Left ventricle myocardium inferior (tissue), 1 donor: ENCODE measurements at regions not wholly inside any gene's neighbourhood (a gene's known extent, or its start where the extent isn't known, plus 50 kb on each side); places are given as distances from the start of the nearest gene placed in this dataset.

ENCODE experiments used
- DNase-seq: peaks from one replicate; pipeline ENCODE4 v3.0.0-alpha.2; 2020
- H3K27ac ChIP-seq: fragments of 200-600 bp; replicated peaks from 2 replicates; pipeline ENCODE4 v1.8.0; 2021
- H3K27me3 ChIP-seq: fragments of 200-600 bp; 2 replicates; pipeline ENCODE4 v1.8.0; 2021; ENCODE audit warnings: low read depth
- H3K36me3 ChIP-seq: fragments of 200-600 bp; 2 replicates; pipeline ENCODE4 v1.8.0; 2021
- H3K4me1 ChIP-seq: fragments of 200-600 bp; 2 replicates; pipeline ENCODE4 v1.8.0; 2021
- H3K4me3 ChIP-seq: fragments of 200-600 bp; 2 replicates; pipeline ENCODE4 v1.8.0; 2021; ENCODE audit warnings: mild to moderate bottlenecking, moderate library complexity
- H3K9me3 ChIP-seq: fragments of 200-600 bp; replicated peaks from 2 replicates; pipeline ENCODE4 v1.8.0; 2021
- CTCF ChIP-seq: fragments of 200-600 bp; IDR thresholded peaks from 2 replicates; pipeline ENCODE4 v1.8.0; 2021; ENCODE audit warnings: antibody characterized with exemption, mild to moderate bottlenecking, borderline replicate concordance
- intact Hi-C: fragments of 100-400 bp; cut with micrococcal nuclease; formaldehyde crosslinking; loops from one replicate; pipeline ENCODE4 v1.11.0; 2022
- donor health status: DM: no; HTN: yes; CAD: no; lungs with severe emphysema.

- TF ChIP-seq CTCF = no peak
- no peak for DNase-seq
- no peaks in the 10 kb centered on the region for H3K4me1 ChIP-seq
- H3K9me3 ChIP-seq = peaks cover 12% of the 10 kb centered on the region
- no peak overlapping the region for H3K4me3 ChIP-seq
- intact Hi-C loops = no loop called here
- no peaks in the 10 kb centered on the region for H3K36me3 ChIP-seq
- H3K27me3 ChIP-seq = no peaks in the 10 kb centered on the region
- no peak overlapping the region for H3K27ac ChIP-seq
Observed at GRCh38 chr7:18191341-18191740, 163.7 kb upstream of the PRPS1L1 start.

GRCh38 chr7:18191862-18192625, 164.4 kb upstream of the PRPS1L1 start:
- Histone ChIP-seq H3K27me3 (no peaks in the 10 kb centered on the region), H3K9me3 (peaks cover 12% of the 10 kb centered on the region), H3K4me1 (no peaks in the 10 kb centered on the region), H3K4me3 (no peak overlapping the region), H3K27ac (no peak overlapping the region), H3K36me3 (no peaks in the 10 kb centered on the region)
- no peak for TF ChIP-seq CTCF
- no peak for DNase-seq
- intact Hi-C loops = no loop called here

GRCh38 chr7:18194616-18195015, 167.0 kb upstream of the PRPS1L1 start:
- no peaks in the 10 kb centered on the region for H3K27me3 ChIP-seq
- no peaks in the 10 kb centered on the region for H3K36me3 ChIP-seq
- H3K9me3 ChIP-seq = no peaks in the 10 kb centered on the region
- no peak overlapping the region for H3K4me3 ChIP-seq
- no peak for TF ChIP-seq CTCF
- no peak overlapping the region for H3K27ac ChIP-seq
- no peak for DNase-seq
- intact Hi-C loops = no loop called here
- no peaks in the 10 kb centered on the region for H3K4me1 ChIP-seq

GRCh38 chr7:18196638-18197037, 169.0 kb upstream of the PRPS1L1 start:
- DNase-seq = no peak
- H3K36me3 ChIP-seq = no peaks in the 10 kb centered on the region
- peaks cover 13% of the 10 kb centered on the region for H3K4me1 ChIP-seq
- no peak for TF ChIP-seq CTCF
- H3K27me3 ChIP-seq = no peaks in the 10 kb centered on the region
- no peaks in the 10 kb centered on the region for H3K9me3 ChIP-seq
- H3K27ac ChIP-seq = no peak overlapping the region
- no peak overlapping the region for H3K4me3 ChIP-seq
- intact Hi-C loops = no loop called here

GRCh38 chr7:18198868-18199267, 171.2 kb upstream of the PRPS1L1 start:
- Histone ChIP-seq H3K27ac (no peak overlapping the region), H3K27me3 (no peaks in the 10 kb centered on the region), H3K36me3 (no peaks in the 10 kb centered on the region), H3K4me1 (peaks cover 23% of the 10 kb centered on the region), H3K4me3 (no peak overlapping the region), H3K9me3 (no peaks in the 10 kb centered on the region)
- intact Hi-C loops = no loop called here
- DNase-seq = no peak
- TF ChIP-seq CTCF = no peak
